ENCODE measurements at regions not wholly inside any gene's neighbourhood (a gene's known extent, or its start where the extent isn't known, plus 50 kb on each side); places are given as distances from the start of the nearest gene placed in this dataset.

GRCh38 chr10:118977022-118977599 lies 52.4 kb upstream of the NANOS1 start:
- no peak for DNase-seq (ENCODE audit: low spot score)
- in situ Hi-C loops (cut with MboI; ENCODE audit: low sequenced_read_pairs, unreplicated experiment) = no loop called here

GRCh38 chr10:118977835-118978234 lies 51.7 kb upstream of the NANOS1 start:
- DNase-seq (ENCODE audit: low spot score) = no peak
- no peak for TF ChIP-seq CTCF (IDR thresholded peaks at IDR 0.05; ENCODE audit: borderline replicate concordance, control extremely low read depth, extremely low read depth, insufficient read depth, missing control alignments)
- in situ Hi-C loops (cut with MboI; ENCODE audit: low sequenced_read_pairs, unreplicated experiment) = no loop called here

More at GRCh38 chr10:118977022-118977599, 52.4 kb upstream of the NANOS1 start:
- TF ChIP-seq CTCF (IDR thresholded peaks at IDR 0.05; ENCODE audit: borderline replicate concordance, control extremely low read depth, extremely low read depth, insufficient read depth, missing control alignments) = no peak

- DNase-seq (ENCODE audit: low spot score) = no peak
- TF ChIP-seq CTCF (IDR thresholded peaks at IDR 0.05; ENCODE audit: borderline replicate concordance, control extremely low read depth, extremely low read depth, insufficient read depth, missing control alignments) = no peak
- in situ Hi-C loops (cut with MboI; ENCODE audit: low sequenced_read_pairs, unreplicated experiment) = no loop called here
These were observed 51.1 kb upstream of the NANOS1 start for GRCh38 chr10:118978316-118978997.

- no peak for TF ChIP-seq CTCF (IDR thresholded peaks at IDR 0.05; ENCODE audit: borderline replicate concordance, control extremely low read depth, extremely low read depth, insufficient read depth, missing control alignments)
- in situ Hi-C loops (cut with MboI; ENCODE audit: low sequenced_read_pairs, unreplicated experiment) = no loop called here
- DNase-seq (ENCODE audit: low spot score) = no peak
These were observed 50.5 kb upstream of the NANOS1 start for GRCh38 chr10:118978998-118979350.

- TF ChIP-seq CTCF (IDR thresholded peaks at IDR 0.05; ENCODE audit: borderline replicate concordance, control extremely low read depth, extremely low read depth, insufficient read depth, missing control alignments) = no peak
- in situ Hi-C loops (cut with MboI; ENCODE audit: low sequenced_read_pairs, unreplicated experiment) = no loop called here
- DNase-seq (ENCODE audit: low spot score) = no peak
These were observed 49.9 kb upstream of the NANOS1 start for GRCh38 chr10:118979661-118980060.

All from GM13976 (cell line).